ENCODE measurements at regions not wholly inside any gene's neighbourhood (a gene's known extent, or its start where the extent isn't known, plus 50 kb on each side); places are given as distances from the start of the nearest gene placed in this dataset.

GRCh38 chr20:41956338-41957074 lies 338.3 kb upstream of the CHD6 start:
- POLR2A ChIA-PET = no interaction called here
- CTCF ChIA-PET = no interaction called here

- ChIA-PET CTCF (no interaction called here), POLR2A (no interaction called here)
Measured at GRCh38 chr20:41952166-41952565, 334.0 kb upstream of the CHD6 start.

- ChIA-PET POLR2A (no interaction called here), CTCF (no interaction called here)
Measured at GRCh38 chr20:41951615-41952014, 333.4 kb upstream of the CHD6 start.

GRCh38 chr20:41939659-41940058 lies 321.5 kb upstream of the CHD6 start:
- CTCF ChIA-PET = no interaction called here
- POLR2A ChIA-PET = no interaction called here

GRCh38 chr20:41938353-41938752 lies 320.2 kb upstream of the CHD6 start:
- ChIA-PET POLR2A (no interaction called here), CTCF (no interaction called here)

GRCh38 chr20:41935259-41935791 lies 317.1 kb upstream of the CHD6 start:
- CTCF ChIA-PET = no interaction called here
- POLR2A ChIA-PET = no interaction called here

GRCh38 chr20:41932431-41932830 lies 314.3 kb upstream of the CHD6 start:
- ChIA-PET CTCF (no interaction called here), POLR2A (no interaction called here)

- CTCF ChIA-PET = no interaction called here
- POLR2A ChIA-PET = no interaction called here
Measured at GRCh38 chr20:41927655-41928054, 309.5 kb upstream of the CHD6 start.

GRCh38 chr20:41927189-41927588 lies 309.0 kb upstream of the CHD6 start:
- ChIA-PET CTCF (no interaction called here), POLR2A (no interaction called here)

GRCh38 chr20:41925476-41925875 lies 307.3 kb upstream of the CHD6 start:
- POLR2A ChIA-PET = no interaction called here

GRCh38 chr20:41923624-41924023 lies 305.4 kb upstream of the CHD6 start:
- ChIA-PET CTCF (no interaction called here), POLR2A (no interaction called here)

More at GRCh38 chr20:41925476-41925875, 307.3 kb upstream of the CHD6 start:
- CTCF ChIA-PET = no interaction called here

GRCh38 chr20:41913146-41913545 lies 295.0 kb upstream of the CHD6 start:
- POLR2A ChIA-PET = no interaction called here
- CTCF ChIA-PET = no interaction called here

- ChIA-PET POLR2A (no interaction called here), CTCF (no interaction called here)
Measured at GRCh38 chr20:41910558-41910957, 292.4 kb upstream of the CHD6 start.

GRCh38 chr20:41905199-41905598 lies 287.0 kb upstream of the CHD6 start:
- POLR2A ChIA-PET = no interaction called here
- CTCF ChIA-PET = no interaction called here

GRCh38 chr20:41903586-41903985 lies 285.4 kb upstream of the CHD6 start:
- CTCF ChIA-PET = no interaction called here
- POLR2A ChIA-PET = no interaction called here

GRCh38 chr20:41902346-41902745 lies 284.2 kb upstream of the CHD6 start:
- ChIA-PET POLR2A (no interaction called here), CTCF (no interaction called here)

GRCh38 chr20:41900201-41900691 lies 282.1 kb upstream of the CHD6 start:
- ChIA-PET POLR2A (no interaction called here), CTCF (no interaction called here)

GRCh38 chr20:41897708-41898107 lies 279.5 kb upstream of the CHD6 start:
- POLR2A ChIA-PET = no interaction called here
- CTCF ChIA-PET = no interaction called here

- CTCF ChIA-PET = no interaction called here
- POLR2A ChIA-PET = no interaction called here
Measured at GRCh38 chr20:41895241-41896032, 277.3 kb upstream of the CHD6 start.

- ChIA-PET POLR2A (no interaction called here), CTCF (no interaction called here)
Measured at GRCh38 chr20:41894255-41894963, 276.2 kb upstream of the CHD6 start.

GRCh38 chr20:41892031-41892430 lies 273.9 kb upstream of the CHD6 start:
- ChIA-PET CTCF (no interaction called here), POLR2A (no interaction called here)

Measured in activated CD8-positive, alpha-beta memory T cell treated with anti-CD3 and anti-CD28 coated beads for 36 hours (primary cell).